ENCODE measurements at regions not wholly inside any gene's neighbourhood (a gene's known extent, or its start where the extent isn't known, plus 50 kb on each side); places are given as distances from the start of the nearest gene placed in this dataset.

DNA sequence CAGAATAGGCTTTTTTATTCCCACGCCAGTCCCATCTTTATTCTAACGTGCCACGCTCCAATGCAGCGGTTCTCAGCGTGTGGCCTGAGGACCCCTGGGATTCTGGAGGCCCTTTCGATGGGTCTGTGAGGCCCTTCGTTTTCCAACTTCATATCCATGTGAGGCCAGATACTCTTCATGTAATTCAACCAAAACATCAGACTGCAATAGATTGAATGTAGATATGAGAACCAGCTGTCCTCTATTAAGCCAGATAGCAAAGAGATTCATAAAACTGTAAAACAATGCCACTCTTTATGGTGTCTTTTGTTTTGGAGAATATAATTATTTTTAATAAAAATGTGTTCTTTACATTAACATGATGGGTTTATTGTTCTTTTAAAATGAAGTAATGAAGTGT, 53.2 kb upstream of the KMT2C start:
- no peak for DNase-seq
- no peak overlapping the region for H3K27ac ChIP-seq (ENCODE audit: insufficient read depth, low read length, poor library complexity, severe bottlenecking)

DNA sequence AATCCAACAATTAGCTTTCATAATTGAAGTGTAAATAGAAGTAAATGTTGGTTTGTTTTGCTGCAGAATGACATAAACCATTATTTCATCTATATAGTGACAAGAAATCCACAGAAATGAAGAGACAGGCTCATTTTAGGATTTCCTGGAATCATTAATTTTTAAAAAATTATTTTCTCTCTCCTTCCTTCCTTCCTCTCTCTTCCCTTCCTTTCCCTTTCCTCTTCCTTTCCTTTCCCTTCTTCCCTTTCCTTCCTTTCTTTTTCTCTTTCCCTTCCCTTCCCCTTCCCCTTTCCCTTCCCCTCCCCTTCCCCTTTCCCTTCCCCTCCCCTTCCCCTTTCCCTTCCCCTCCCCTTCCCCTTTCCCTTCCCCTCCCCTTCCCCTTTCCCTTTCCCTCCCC, 51.2 kb upstream of the KMT2C start:
- H3K27me3 ChIP-seq (replicated peaks; ENCODE audit: control insufficient read depth, insufficient read depth, low read length, poor library complexity, severe bottlenecking), result no peaks in the 10 kb centered on the region
- no peak overlapping the region for H3K27ac ChIP-seq (ENCODE audit: insufficient read depth, low read length, poor library complexity, severe bottlenecking)
- no peak overlapping the region for H3K4me3 ChIP-seq (ENCODE audit: insufficient read depth, low read depth, low read length, poor library complexity, severe bottlenecking)
- H3K4me1 ChIP-seq (ENCODE audit: control insufficient read depth, insufficient read depth, low read length, poor library complexity, severe bottlenecking), result no peaks in the 10 kb centered on the region
- H3K9me3 ChIP-seq (ENCODE audit: control insufficient read depth, low read length), result no peaks in the 10 kb centered on the region
- no peaks in the 10 kb centered on the region for H3K36me3 ChIP-seq (ENCODE audit: control insufficient read depth, insufficient read depth, low read length)
- no peak for DNase-seq

More for the DNA sequence above, 53.2 kb upstream of the KMT2C start:
- H3K4me3 ChIP-seq (ENCODE audit: insufficient read depth, low read depth, low read length, poor library complexity, severe bottlenecking), result no peak overlapping the region
- no peaks in the 10 kb centered on the region for H3K9me3 ChIP-seq (ENCODE audit: control insufficient read depth, low read length)
- no peaks in the 10 kb centered on the region for H3K4me1 ChIP-seq (ENCODE audit: control insufficient read depth, insufficient read depth, low read length, poor library complexity, severe bottlenecking)
- no peaks in the 10 kb centered on the region for H3K36me3 ChIP-seq (ENCODE audit: control insufficient read depth, insufficient read depth, low read length)
- no peaks in the 10 kb centered on the region for H3K27me3 ChIP-seq (replicated peaks; ENCODE audit: control insufficient read depth, insufficient read depth, low read length, poor library complexity, severe bottlenecking)

DNA sequence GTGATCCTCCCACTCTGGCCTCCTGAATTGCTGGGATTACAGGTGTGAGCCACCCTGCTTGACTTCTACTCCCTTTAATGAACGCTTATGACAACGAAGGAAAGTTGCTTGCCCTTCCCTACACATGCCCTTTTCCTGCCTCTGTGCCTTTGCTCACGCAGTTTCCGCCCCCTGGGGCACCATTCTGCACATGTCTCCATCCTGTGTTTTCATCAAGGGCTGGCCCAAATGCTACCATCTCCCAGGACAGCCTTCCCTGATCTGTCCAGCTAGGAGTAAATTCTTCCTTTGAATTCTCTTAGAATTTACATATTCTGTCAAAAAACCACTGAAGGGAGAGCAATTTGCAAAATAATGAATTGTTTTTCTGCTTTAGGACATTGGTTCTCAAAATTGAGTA, 50.0 kb upstream of the KMT2C start:
- H3K4me3 ChIP-seq (ENCODE audit: insufficient read depth, low read depth, low read length, poor library complexity, severe bottlenecking), result no peak overlapping the region
- H3K27me3 ChIP-seq (replicated peaks; ENCODE audit: control insufficient read depth, insufficient read depth, low read length, poor library complexity, severe bottlenecking), result no peaks in the 10 kb centered on the region
- no peaks in the 10 kb centered on the region for H3K4me1 ChIP-seq (ENCODE audit: control insufficient read depth, insufficient read depth, low read length, poor library complexity, severe bottlenecking)
- no peak for DNase-seq
- no peaks in the 10 kb centered on the region for H3K36me3 ChIP-seq (ENCODE audit: control insufficient read depth, insufficient read depth, low read length)
- H3K27ac ChIP-seq (ENCODE audit: insufficient read depth, low read length, poor library complexity, severe bottlenecking), result no peak overlapping the region
- no peaks in the 10 kb centered on the region for H3K9me3 ChIP-seq (ENCODE audit: control insufficient read depth, low read length)
